GM18858 (cell line): ENCODE measurements at regions not wholly inside any gene's neighbourhood (a gene's known extent, or its start where the extent isn't known, plus 50 kb on each side); places are given as distances from the start of the nearest gene placed in this dataset.
A peak's percentile ranks its signal among the peaks of the same experiment; 100 is the strongest.
"Not testable (repeated sequence)": the region's sequence is repeated elsewhere in the genome, so short reads cannot be mapped to it uniquely, and the experiment has no call there.

Source experiments
- ATAC-seq: cut with Tn5 transposase; IDR thresholded peaks from one replicate; pipeline ENCODE4 v1.9.1; 2021; ENCODE audit not compliant: unreplicated experiment

- ATAC-seq, result no peak
These were observed 426.7 kb downstream of the KLHL13 start for GRCh38 chrX:117689956-117690355.

GRCh38 chrX:117680286-117680685 lies 436.3 kb downstream of the KLHL13 start:
- ATAC-seq, result no peak

GRCh38 chrX:117653396-117653795 lies 463.2 kb downstream of the KLHL13 start:
- no peak for ATAC-seq

- ATAC-seq, result no peak
These were observed 471.0 kb downstream of the KLHL13 start for GRCh38 chrX:117645639-117646038.

GRCh38 chrX:117641913-117642656 lies 474.5 kb downstream of the KLHL13 start:
- no peak for ATAC-seq

- ATAC-seq, result no peak
These were observed 479.8 kb downstream of the KLHL13 start for GRCh38 chrX:117636826-117637225.

GRCh38 chrX:117633277-117633676 lies 483.3 kb downstream of the KLHL13 start:
- ATAC-seq, result no peak

GRCh38 chrX:117628381-117628780 lies 488.2 kb downstream of the KLHL13 start:
- ATAC-seq, result no peak

GRCh38 chrX:117610806-117611205 lies 505.8 kb downstream of the KLHL13 start:
- no peak for ATAC-seq

- no peak for ATAC-seq
These were observed 506.6 kb downstream of the KLHL13 start for GRCh38 chrX:117610049-117610448.

GRCh38 chrX:117607561-117607960 lies 509.0 kb downstream of the KLHL13 start:
- no peak for ATAC-seq

GRCh38 chrX:117606101-117606500 lies 510.5 kb downstream of the KLHL13 start:
- ATAC-seq, result not testable (repeated sequence)

- no peak for ATAC-seq
These were observed 546.5 kb downstream of the KLHL13 start for GRCh38 chrX:117570160-117570559.

- no peak for ATAC-seq
These were observed 548.4 kb downstream of the KLHL13 start for GRCh38 chrX:117568238-117568637.

GRCh38 chrX:117543885-117544284 lies 572.7 kb downstream of the KLHL13 start:
- ATAC-seq, result no peak

- ATAC-seq, result no peak
These were observed 577.6 kb downstream of the KLHL13 start for GRCh38 chrX:117539090-117539418.

- no peak for ATAC-seq
These were observed 578.2 kb downstream of the KLHL13 start for GRCh38 chrX:117538178-117539089.

- ATAC-seq, result peak; percentile 89
These were observed 584.3 kb downstream of the KLHL13 start for GRCh38 chrX:117532339-117532738.

GRCh38 chrX:117522725-117523700 lies 593.6 kb downstream of the KLHL13 start:
- no peak for ATAC-seq

- no peak for ATAC-seq
These were observed 598.6 kb downstream of the KLHL13 start for GRCh38 chrX:117517994-117518393.

GRCh38 chrX:117511379-117511778 lies 605.2 kb downstream of the KLHL13 start:
- no peak for ATAC-seq
